GM12892 (cell line): ENCODE measurements at regions not wholly inside any gene's neighbourhood (a gene's known extent, or its start where the extent isn't known, plus 50 kb on each side); places are given as distances from the start of the nearest gene placed in this dataset.

Experiments
- POLR2A ChIP-seq: IDR thresholded peaks from 2 replicates; pipeline ENCODE4 v1.6.1; 2011; ENCODE audit warnings: low read depth, low read length, control low read depth
- POLR2AphosphoS5 ChIP-seq: IDR thresholded peaks from 2 replicates; pipeline ENCODE4 v1.6.1; 2011; ENCODE audit warnings: low read depth, low read length, control low read depth
- TAF1 ChIP-seq: IDR thresholded peaks from 2 replicates; pipeline ENCODE4 v1.6.1; 2011; ENCODE audit warnings: low read depth, mild to moderate bottlenecking, control low read depth, low read length, borderline replicate concordance

GRCh38 chr9:74443036-74443750 lies 53.9 kb upstream of the RORB start:
- TF ChIP-seq POLR2A, result no peak
- no peak for TF ChIP-seq TAF1
- TF ChIP-seq POLR2AphosphoS5, result no peak
